Left renal cortex interstitium (tissue), 4 donors: ENCODE measurements at regions not wholly inside any gene's neighbourhood (a gene's known extent, or its start where the extent isn't known, plus 50 kb on each side); places are given as distances from the start of the nearest gene placed in this dataset.

Experiments used
- DNase-seq, 4 donors: peaks; one replicate each; pipeline ENCODE4 v3.0.0-alpha.2; 2013; ENCODE audit warnings: low read depth in 4 of 4, low spot score in 2 of 4, missing footprints in 1 of 4

DNA sequence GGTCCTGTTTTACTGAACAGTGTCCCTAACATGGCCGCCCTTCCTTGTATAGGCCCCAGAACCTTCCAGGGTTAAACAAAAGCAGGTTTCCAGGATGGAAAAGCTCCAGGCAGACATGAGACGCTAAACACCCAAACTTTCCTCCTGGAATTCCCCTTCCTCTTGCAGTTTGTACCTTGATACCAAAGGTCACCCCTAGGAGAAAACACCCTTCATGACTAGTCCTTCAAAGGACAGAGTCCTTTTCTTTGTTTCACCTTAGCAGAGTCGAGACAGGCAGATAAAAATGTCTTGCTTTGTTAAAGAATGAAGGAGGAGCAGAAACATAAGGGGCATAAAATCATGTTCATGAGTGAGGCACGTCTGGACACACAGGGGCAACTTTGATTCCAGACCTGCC lies 247.5 kb downstream of the BCOR start:
- no peak for DNase-seq

- DNase-seq, result no peak
Observed at GRCh38 chrX:39850630-39851152, 247.1 kb downstream of the BCOR start.

DNA sequence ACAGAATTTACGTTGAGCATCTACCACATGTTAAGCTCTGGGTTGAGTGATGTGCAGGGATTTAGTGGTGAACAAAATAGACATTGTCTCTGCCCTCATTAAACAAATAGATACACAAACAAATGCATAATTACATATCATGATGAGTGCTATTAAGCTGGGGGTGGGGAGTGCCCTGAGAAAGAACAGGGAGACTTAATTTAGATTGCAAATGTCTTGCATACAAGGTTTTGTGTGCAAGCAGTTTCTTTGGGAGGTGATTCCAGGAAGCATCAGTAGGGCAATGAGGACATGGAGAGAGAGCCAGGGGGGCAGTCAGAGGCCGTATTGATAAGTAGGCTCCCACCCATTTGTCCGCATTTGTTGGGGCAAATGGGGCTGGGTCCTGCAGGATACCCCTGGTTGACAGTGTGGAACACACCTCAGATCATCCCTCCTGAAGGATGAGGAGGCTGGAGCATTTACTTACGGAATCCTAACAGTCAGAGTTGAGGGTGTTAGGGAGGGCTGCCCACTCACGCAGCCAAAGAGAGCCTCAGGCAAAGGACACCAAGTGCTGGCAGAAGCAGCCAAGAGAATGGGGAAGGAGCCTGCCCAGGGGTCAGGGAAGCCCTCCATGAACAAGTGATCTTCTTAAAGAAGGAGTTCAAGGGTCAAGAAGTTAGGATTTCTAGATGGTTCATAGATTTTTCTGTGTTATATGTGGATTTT lies 245.9 kb downstream of the BCOR start:
- DNase-seq, result no peak

GRCh38 chrX:39852491-39852890 lies 245.3 kb downstream of the BCOR start:
- DNase-seq, result no peak

DNA sequence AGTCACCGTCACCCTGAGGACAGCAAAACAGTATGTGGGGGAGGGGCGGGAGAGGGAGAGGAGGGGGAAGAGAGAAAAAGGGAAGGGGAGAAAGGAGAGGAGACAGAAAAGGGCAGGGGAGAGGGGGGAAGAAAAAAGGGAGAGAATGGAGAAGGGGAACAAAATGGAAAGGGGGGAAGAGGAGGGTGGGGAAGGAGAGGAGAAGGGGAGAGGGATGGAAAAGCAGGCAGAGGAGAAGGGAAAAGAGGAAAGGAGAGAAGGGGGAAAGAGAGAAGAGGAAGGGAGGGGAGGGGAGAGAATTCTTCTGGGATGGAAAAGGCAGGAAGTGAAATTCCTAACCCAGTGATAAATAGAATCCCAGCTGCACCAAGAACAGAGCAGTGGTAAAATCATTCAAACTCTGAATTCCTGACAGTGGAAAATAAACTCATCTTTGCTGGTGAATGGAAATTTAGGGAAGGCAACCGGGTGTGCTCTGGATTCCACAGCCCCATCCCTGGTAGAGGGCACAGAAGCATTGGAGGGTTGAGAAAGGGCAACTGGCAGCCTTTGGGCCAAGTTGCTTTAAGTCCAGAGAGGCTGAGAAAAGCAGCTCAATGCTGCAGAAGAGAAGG lies 244.2 kb downstream of the BCOR start:
- DNase-seq, result no peak

GRCh38 chrX:39854772-39855747 lies 242.7 kb downstream of the BCOR start:
- no peak for DNase-seq

GRCh38 chrX:39855748-39856129 lies 242.0 kb downstream of the BCOR start:
- DNase-seq, result no peak

GRCh38 chrX:39856472-39857121 lies 241.2 kb downstream of the BCOR start:
- no peak for DNase-seq

DNA sequence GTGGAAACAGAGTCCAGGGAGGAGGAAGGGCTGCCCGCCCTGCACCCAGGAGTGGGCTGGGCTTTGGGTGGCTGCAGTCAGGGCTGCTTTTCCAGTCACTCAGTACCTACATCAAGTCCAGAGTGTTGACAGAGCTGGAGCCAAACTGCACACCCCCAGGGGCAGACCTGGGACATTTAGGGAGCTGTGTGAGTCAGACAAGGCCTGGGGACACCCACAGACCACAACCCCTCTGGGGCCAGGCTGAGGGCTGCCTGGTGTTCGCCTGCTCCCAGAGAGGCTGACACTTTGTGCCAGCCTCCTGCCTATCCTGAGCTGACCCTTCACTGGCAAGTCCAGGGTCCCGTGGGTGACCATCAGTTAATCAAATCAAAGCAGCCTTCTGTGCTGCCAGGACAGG lies 240.0 kb downstream of the BCOR start:
- DNase-seq, result no peak

DNA sequence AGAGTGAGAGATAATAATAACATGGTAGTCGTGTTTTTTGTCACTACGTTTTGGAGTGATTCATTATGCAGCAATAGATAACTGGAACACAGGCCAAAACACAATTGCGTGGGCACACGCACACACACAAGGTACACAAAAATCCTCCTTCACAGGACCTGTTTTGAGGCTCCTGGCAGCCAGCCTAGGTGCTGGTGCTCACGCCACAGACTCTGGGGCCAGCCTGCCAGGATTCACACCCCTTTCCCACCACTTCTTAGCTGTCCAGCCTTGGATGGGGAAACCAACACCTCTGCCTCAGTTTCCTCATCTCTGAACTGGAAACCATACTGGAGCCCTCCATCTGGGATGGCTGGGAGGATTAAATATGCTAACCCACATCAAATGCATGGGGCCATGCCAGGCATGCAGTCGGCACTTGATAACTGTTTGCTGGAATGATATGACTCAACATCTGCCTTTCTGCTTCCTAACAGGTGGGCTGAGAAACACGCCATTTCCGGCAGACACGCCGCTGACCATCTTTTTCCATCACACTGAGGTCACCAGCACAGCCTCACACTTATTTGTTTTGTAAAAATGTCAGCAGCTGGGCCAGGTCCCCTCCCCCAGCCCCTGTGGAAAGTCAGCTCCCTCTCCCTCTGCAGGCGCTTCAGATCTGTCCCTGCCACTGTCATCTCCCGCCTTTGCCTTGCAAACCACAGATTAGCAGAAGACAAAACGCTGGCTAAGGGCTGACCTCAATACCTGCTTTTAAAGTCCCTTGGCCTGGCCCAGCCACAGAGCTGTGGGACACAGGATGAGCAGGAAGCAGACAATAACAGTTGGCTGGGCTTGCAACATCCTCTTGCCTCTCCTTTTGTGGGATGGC lies 237.5 kb downstream of the BCOR start:
- DNase-seq, result no peak

- no peak for DNase-seq
Observed at GRCh38 chrX:39862963-39863362, 234.8 kb downstream of the BCOR start.

DNA sequence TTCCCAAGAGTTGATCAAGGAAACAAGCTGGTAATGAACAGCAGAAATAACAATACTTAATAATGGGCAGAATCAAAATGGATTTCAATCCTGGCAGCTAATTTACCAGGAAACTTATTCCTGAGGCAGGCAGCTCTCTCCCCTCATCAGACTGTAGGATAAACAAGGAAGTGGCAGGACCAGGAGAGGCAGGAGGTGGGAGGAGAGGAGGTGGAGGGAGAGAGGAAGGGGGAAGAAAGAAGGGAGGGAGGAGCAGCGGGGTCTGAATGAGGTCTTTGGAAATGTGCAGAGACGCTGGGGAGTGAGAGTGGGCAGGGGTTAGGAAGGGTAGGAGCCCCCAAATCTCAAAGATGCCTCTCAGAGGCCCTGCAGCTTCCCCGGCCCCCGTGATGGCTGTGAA lies 231.5 kb downstream of the BCOR start:
- no peak for DNase-seq

DNA sequence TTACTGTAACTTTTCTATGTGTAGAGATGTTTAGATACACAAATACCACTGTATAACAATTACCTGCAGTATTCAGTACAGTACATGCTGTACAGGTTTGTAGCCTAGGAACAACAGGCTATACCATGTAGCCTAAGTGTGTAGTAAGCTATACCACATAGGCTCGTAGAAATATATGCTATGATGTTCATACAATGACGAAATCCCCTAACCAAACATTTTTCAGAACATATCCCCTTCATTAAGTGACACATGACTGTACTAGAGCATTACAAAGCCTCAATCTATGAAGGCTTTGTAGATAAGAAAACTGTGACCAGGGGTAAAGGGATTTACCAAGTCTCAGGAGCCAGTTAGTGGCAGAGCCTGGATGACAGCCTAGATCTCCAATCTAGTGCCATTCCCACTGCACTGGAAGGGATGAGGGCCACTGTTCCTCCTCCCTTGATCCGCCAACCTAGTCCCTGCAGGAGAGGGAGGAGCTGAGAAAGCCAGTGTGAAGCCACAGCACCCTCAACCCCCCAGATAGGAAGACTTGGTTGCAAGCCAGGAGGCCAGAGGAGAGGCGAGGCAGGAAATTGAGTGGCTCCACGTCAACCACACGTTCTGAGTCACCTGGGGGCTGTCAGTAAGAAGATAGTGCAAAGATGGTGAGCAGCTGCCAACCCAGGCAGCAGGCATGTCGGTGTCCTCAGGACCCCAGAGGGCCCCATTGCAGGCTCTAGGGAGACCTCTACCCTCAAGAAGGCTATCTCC lies 227.7 kb downstream of the BCOR start:
- DNase-seq, result no peak

DNA sequence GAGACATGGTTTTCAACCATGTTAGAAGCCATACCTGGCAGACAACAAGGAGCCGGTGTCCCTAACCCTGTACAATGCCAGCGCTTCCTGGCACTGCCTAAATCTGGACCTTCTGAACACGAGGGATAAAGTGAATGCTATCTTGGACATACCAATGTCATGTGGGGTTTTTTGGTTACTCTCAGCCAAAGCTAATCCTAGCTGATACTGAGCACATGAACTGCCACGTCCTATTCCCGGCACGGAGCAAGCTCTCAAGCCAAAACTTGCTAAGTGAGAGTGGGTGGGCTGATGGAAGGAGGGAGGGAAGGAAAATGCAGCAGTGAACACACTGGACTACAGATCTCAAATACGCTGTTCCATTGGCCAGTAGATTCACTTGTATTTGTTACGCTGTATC lies 226.1 kb downstream of the BCOR start:
- no peak for DNase-seq

DNA sequence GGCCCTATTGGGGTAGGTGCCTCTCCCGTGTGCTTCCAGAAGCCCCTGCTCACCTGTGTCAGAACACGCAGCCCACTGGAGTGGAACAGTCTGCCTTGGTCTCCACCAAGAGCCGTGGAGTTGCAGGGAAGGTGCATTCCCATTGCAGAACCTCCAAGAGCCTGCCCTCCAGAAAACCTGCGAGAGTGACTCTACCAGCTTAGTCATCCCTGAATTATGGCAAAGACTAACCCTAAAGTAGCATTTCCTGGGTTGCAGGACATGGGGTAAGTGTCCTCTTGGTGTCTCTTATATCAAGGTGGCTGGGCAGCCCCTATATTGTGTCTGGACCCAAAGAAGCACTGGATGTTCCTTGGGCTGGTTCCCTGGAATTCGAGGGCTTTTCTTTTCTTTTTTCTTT lies 224.6 kb downstream of the BCOR start:
- no peak for DNase-seq

DNA sequence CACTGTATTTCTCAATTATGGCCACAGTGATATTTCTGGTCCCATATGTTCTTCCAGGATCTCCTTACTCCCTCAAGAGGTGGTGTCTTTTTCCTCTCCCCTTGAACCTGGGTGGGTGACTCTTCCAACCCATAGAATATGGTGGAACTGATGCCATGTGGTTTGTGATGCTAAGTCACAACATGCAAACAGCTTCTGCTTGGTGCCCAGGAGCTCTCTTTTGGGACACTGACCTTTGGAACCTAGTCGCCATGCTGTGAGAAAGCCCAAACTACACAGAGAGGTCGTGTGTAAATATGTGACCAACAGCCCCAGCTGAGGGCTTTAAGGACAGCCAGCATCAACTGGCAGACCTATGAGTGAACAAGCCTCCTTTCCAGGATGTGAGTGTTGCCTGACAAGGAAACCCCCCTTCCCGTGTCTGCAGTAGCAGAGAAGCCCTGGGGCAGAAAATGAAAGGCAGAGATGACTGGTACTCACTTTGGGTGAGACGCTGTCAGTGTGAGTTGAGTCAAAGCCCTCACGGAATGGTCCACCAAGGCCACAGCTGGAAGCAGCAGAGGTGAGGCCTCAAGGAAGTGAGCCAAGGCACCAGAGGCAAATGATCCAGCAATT lies 223.4 kb downstream of the BCOR start:
- DNase-seq, result no peak

DNA sequence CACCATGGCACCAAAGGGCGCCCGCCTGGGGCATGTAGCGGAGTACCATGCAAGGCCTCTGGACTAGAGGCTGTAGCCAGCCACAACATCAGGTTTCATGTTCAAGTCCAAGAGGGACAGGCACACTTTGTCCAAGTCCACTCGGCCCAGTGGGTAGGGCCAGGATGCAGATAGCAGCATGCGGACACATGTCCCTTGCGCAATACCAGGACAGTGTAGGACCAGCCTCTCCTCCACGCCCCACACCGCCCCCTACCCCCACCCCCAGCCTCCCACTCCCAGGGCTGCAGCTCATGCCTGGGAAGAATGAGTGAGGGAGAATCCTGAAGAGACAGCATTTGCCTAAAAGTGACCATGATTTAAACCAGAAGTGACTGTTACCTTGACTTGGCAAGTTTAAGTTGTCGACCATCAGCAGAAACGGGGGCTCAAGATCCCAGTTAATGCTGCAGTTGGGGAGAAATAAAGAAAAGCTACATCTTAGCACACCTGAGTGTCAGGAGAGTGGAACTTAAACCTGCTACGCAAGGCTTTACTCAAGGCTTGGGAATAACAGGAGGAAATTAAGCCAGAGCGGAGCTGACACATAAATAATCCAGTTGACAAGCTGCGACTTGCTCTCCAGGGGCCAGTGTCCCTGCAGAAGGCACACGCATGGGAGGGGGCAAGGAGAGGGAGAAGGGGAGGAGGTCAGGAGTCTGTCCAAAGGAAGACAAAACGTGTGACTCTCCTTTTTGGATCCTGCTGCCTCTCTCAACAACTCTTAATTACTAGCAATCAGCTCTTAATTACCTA lies 221.7 kb downstream of the BCOR start:
- DNase-seq, result no peak

DNA sequence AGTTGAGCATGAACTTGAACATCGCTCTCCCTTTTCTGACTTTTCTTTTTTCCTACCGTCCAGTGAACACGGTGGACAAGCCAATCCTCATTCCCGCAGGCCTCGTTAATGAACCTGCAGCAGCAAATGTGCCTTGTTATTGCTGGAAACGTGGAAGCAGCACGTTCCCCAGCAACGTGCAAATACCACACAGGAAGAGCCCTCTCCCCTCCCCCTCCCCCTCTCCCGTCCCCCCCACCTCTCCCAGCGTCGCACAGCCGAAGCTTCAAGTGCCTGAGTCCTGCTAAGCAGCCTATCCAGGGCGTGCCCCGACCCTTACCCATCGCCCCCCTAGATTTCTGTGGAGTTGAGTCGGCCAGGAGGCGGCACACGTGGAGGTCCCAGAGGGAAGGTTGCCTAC lies 219.9 kb downstream of the BCOR start:
- no peak for DNase-seq
